NCI-H774 (cell line): ENCODE measurements at regions not wholly inside any gene's neighbourhood (a gene's known extent, or its start where the extent isn't known, plus 50 kb on each side); places are given as distances from the start of the nearest gene placed in this dataset.
"Not testable (repeated sequence)": the region's sequence is repeated elsewhere in the genome, so short reads cannot be mapped to it uniquely, and the experiment has no call there.

Source experiments
- DNase-seq: peaks from one replicate; lab custom pipeline; 2025; lab: John Stamatoyannopoulos, UW

DNA sequence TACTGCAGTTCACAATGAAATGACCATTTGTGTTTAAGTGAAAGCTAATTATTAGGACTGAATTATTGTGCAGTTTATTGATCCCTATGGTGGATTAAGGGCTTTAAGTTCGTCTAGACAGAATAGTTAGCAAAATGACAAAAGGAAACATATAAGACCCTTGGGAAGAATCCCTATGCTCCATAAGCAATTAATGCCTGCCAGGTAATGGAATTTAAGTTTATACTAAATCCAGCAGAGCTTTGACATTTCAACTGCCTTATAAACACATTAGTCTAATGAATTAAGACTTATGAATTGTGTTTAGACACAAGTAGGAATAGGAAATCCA lies 640.0 kb upstream of the ARRDC3 start:
- DNase-seq: no peak

- no peak for DNase-seq
Measured at GRCh38 chr5:92022415-92023140, 639.5 kb upstream of the ARRDC3 start.

- no peak for DNase-seq
Measured at GRCh38 chr5:92019376-92019990, 636.4 kb upstream of the ARRDC3 start.

DNA sequence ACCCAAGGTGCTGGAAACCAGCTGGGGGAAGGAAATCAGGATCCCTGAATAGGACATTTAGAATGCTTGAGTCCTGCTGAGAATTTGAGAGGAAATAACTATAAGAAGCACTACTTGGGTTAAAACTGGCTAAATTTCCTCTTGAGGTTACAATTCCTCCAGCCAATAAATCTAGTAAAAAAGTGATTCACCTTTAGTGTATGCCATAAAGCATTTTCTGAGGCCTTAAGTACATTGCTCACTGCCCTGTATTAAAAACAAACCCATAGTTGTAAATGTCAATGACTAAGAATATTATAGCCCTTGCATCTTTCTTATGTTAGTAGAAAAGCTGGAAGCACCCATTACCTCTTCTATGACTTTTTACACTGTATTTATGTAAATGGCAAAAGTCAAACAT lies 634.7 kb upstream of the ARRDC3 start:
- no peak for DNase-seq

GRCh38 chr5:92011845-92012244 lies 628.7 kb upstream of the ARRDC3 start:
- not testable (repeated sequence) for DNase-seq

GRCh38 chr5:92003806-92004205 lies 620.7 kb upstream of the ARRDC3 start:
- DNase-seq: no peak

- no peak for DNase-seq
Measured at GRCh38 chr5:92002721-92003274, 619.7 kb upstream of the ARRDC3 start.

DNA sequence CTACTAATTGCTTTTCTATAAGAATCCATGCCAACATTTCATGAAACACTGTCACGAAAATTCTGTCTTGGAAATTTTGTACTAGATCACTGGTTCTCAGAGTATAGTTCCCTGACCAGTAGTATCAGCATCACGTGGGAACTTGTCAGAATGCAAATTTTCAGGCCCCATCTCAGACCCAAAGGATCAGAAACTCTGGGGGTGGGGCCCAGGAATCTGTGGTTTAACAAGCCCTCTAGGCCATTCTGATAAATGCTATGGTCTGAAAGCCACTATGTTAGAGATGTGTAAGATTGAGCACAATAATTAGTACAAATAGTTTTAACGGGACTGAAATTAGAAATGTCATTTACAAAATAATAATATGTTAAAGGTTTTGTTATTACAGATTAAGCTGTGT lies 615.7 kb upstream of the ARRDC3 start:
- DNase-seq: no peak

GRCh38 chr5:91983869-91984268 lies 600.8 kb upstream of the ARRDC3 start:
- no peak for DNase-seq

DNA sequence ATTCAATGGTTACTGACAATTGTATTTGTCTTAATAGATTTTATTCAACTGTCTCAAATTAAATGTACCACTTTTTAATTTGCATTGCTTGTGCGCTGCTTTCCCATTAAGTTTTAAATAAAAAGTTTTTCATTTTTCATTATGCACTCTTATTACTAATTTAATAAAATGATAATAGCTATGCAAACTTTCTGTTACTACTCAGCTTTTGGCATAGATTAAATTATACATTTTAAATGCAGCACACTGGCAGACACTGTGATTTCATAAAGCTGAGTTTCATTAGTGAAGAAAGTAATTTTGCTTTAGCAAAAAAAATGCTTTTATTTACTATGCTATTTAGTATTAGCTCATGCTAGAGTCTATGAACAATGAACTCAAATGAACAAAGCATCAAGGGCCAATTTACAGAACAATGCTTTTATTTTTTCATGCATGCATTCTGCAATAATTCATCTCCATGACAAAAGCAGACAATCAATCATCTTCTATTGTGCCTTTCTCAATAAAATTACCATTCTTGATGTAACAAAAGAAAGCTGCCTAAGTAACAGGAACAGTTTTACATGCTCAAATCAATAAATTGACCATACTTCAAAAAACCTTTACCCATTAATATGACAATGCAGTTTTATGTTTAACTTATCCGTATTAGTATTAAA lies 595.2 kb upstream of the ARRDC3 start:
- DNase-seq: peak; percentile 20

DNA sequence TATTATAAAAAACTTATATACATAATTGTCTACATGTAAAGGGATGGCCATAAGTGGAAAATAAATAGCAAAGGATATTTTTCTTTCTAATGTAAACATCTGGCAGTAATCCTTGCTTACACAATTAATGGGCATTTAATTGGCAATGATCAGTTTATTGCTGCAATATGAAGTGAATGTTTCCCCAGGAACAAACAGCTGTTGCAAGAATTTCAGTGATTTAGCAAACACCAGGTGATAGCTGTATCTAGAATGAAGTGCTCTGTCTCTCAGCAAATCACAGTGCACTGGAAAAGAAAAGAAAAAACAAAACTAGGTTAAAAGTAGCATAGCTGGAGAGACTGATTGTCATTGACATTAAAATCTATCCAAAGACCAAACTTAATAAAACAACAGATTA lies 594.5 kb upstream of the ARRDC3 start:
- peak; percentile 72 for DNase-seq

GRCh38 chr5:91976451-91976850 lies 593.3 kb upstream of the ARRDC3 start:
- no peak for DNase-seq

DNA sequence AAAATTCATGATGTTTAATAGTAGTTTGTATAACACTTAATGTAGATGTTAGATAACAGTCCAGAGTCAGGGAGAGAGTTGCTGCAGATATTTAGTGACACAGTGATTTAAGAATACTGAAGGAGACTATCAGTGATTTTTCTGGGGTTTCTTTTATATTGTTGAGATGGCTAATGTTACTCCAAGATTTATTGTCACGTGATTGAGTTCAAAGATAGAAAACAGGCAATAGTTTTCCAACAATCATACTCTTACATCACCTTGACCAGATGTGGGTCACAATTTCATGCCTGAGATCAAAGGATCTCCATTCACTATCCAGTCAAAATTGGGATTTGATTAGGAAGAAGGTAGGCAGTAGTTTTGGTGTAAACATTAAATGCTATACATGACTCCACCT lies 580.0 kb upstream of the ARRDC3 start:
- no peak for DNase-seq

DNA sequence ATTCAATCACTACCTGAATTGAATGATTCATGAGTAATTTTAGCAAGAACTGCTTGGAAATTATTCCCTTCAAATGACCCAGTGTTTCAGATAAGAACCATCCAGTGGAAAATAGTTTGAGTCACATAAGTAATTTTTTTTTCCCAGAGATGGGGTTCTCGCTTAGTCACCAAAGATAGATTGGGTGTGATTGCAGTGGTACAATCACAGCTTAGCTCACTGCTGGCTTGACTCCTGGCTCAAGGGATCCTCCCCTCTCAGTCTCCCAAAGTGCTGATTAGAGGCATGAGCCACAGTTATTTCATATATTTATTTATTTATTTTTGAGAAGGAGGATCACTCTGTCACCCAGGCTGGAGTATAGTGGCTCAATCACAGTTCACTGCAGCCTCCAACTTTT lies 574.5 kb upstream of the ARRDC3 start:
- no peak for DNase-seq

DNA sequence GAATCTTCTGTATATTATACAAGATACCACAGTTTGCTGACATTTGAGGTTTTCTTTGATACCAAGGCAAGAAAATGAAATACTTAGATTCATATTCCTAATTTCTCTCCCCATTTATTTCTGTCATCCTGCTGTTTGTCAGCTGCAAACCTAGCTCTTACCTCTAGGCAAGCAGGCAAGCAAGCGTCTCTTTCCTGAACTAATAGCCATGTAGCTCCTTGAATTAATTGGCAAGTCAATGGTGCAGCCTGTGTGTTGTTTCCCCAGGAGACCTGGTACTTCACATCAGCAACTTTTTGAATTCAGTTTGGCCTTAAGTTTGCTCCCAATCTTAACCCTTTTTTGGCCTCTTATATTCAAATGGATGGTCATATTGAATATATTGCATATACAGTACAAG lies 573.6 kb upstream of the ARRDC3 start:
- no peak for DNase-seq

GRCh38 chr5:91955610-91956009 lies 572.5 kb upstream of the ARRDC3 start:
- no peak for DNase-seq

- no peak for DNase-seq
Measured at GRCh38 chr5:91954136-91954535, 571.0 kb upstream of the ARRDC3 start.

DNA sequence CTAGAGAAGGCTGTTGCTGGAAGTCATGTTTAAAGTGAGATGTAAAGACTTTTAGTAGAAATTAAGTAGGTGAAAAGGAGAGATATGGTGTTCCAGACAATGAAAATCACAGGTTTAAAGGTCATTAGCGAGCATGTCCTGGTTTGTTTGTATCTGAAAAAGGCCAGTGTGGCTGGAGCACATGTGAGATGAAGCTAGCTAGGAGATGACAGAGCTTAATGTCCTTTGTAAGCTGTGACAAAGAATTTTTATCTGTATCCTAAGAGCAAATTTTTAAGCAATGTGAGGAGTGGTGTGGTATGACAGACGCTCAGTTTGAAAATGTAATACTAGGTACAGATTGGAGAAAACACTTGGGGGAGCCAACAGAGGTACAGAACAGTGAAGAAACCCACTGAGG lies 567.2 kb upstream of the ARRDC3 start:
- DNase-seq: no peak

DNA sequence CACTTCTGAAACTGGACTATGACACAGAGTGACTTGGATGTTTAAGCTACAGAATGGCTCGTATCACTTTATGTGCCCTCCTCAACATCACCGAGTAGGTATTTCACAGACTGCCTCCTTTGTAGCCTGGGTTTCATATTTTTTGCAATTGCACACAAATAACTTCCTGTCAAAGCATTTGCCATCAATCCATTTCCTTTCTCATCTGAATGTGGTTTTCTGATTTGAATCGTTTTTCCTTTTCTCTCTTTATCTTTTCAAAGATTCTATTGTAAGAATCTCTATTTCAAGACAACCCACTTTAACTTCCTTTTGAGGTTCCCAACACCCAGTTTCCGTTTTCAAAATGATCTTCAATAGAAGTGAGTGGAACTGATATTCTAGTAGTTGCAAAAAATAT lies 563.8 kb upstream of the ARRDC3 start:
- no peak for DNase-seq

DNA sequence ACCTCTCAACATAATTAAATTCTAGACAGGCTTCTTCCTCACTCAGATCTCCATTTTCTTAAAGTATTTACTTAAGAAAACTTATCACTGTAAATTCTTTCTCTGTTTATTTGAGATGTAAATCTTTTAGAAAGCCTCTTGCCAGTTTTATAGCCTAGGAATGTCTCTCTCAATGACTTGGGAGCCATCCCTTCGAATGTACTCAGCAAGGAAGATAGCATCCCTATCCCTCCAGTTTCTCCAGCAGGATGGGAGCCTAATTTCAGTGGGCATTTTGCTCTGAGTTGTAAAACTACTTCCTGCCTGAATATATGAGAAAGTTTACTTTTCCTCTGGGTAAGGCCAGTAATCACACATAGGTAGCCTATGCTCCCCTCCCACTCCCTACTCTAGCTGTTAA lies 558.5 kb upstream of the ARRDC3 start:
- DNase-seq: no peak

- no peak for DNase-seq
Measured at GRCh38 chr5:91938441-91938840, 555.3 kb upstream of the ARRDC3 start.

DNA sequence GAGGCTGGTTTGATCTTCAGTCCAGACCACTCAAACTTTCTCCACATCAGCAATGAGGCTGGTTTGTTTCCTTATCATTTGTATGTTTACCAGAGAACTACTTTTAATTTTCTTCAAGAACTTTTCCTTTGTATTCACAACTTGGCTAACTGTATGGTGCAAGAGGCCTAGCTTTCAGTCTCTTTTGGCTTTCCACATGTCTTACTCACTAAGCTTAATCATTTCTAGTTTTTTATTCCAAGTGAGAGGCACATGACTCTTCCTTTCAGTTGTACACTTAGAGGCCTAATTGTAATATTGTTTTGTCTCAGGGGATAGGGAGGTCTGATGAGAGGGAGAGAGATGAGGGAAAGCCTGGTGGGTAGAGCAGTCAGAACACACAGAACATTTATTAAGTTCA lies 554.0 kb upstream of the ARRDC3 start:
- no peak for DNase-seq

GRCh38 chr5:91929522-91929817 lies 546.4 kb upstream of the ARRDC3 start:
- no peak for DNase-seq
